GM19397 (cell line): ENCODE measurements at regions not wholly inside any gene's neighbourhood (a gene's known extent, or its start where the extent isn't known, plus 50 kb on each side); places are given as distances from the start of the nearest gene placed in this dataset.

ENCODE experiments used
- ATAC-seq: cut with Tn5 transposase; IDR thresholded peaks from one replicate; pipeline ENCODE4 v1.9.1; 2021; ENCODE audit warnings: mild to moderate bottlenecking, moderate library complexity; ENCODE audit not compliant: unreplicated experiment

GRCh38 chr9:27743490-27743889, 170.2 kb upstream of the C9orf72 start:
- ATAC-seq = no peak

- no peak for ATAC-seq
Observed at GRCh38 chr9:27747450-27747849, 174.2 kb upstream of the C9orf72 start.

GRCh38 chr9:27749838-27750237, 176.6 kb upstream of the C9orf72 start:
- no peak for ATAC-seq

- ATAC-seq = no peak
Observed at GRCh38 chr9:27750566-27750965, 177.3 kb upstream of the C9orf72 start.

GRCh38 chr9:27752069-27752468, 178.8 kb upstream of the C9orf72 start:
- no peak for ATAC-seq

GRCh38 chr9:27755846-27756245, 182.6 kb upstream of the C9orf72 start:
- no peak for ATAC-seq

GRCh38 chr9:27756418-27756817, 183.1 kb upstream of the C9orf72 start:
- no peak for ATAC-seq

GRCh38 chr9:27763831-27764230, 190.6 kb upstream of the C9orf72 start:
- ATAC-seq = no peak

GRCh38 chr9:27765266-27766072, 192.2 kb upstream of the C9orf72 start:
- ATAC-seq = no peak

GRCh38 chr9:27766073-27766835, 193.0 kb upstream of the C9orf72 start:
- ATAC-seq = no peak

- ATAC-seq = no peak
Observed at GRCh38 chr9:27768781-27769180, 195.5 kb upstream of the C9orf72 start.

GRCh38 chr9:27770541-27770940, 197.3 kb upstream of the C9orf72 start:
- no peak for ATAC-seq

- ATAC-seq = no peak
Observed at GRCh38 chr9:27771803-27772545, 198.7 kb upstream of the C9orf72 start.

- peak; percentile 47 for ATAC-seq
Observed at GRCh38 chr9:27784847-27785713, 211.8 kb upstream of the C9orf72 start.

- ATAC-seq = peak; percentile 61
Observed at GRCh38 chr9:27785714-27786100, 212.4 kb upstream of the C9orf72 start.

GRCh38 chr9:27787891-27788290, 214.6 kb upstream of the C9orf72 start:
- ATAC-seq = no peak

- ATAC-seq = no peak
Observed at GRCh38 chr9:27791311-27791710, 218.0 kb upstream of the C9orf72 start.

- ATAC-seq = no peak
Observed at GRCh38 chr9:27792971-27793689, 219.8 kb upstream of the C9orf72 start.

GRCh38 chr9:27799326-27799725, 226.0 kb upstream of the C9orf72 start:
- ATAC-seq = no peak

GRCh38 chr9:27800159-27800558, 226.9 kb upstream of the C9orf72 start:
- no peak for ATAC-seq
